GM19238 (cell line): ENCODE measurements at regions not wholly inside any gene's neighbourhood (a gene's known extent, or its start where the extent isn't known, plus 50 kb on each side); places are given as distances from the start of the nearest gene placed in this dataset.
"Not testable (repeated sequence)": the region's sequence is repeated elsewhere in the genome, so short reads cannot be mapped to it uniquely, and the experiment has no call there.

Experiments
- DNase-seq: peaks from one replicate; pipeline ENCODE4 v3.0.0; 2011; ENCODE audit warnings: low spot score; ENCODE audit not compliant: insufficient read length

GRCh38 chr6:103677290-103677689 lies 1182.4 kb downstream of the HACE1 start:
- DNase-seq, result no peak

- DNase-seq, result no peak
Observed at GRCh38 chr6:103675807-103676406, 1183.8 kb downstream of the HACE1 start.

GRCh38 chr6:103674790-103675189 lies 1184.9 kb downstream of the HACE1 start:
- DNase-seq, result no peak

- DNase-seq, result no peak
Observed at GRCh38 chr6:103672169-103672568, 1187.5 kb downstream of the HACE1 start.

GRCh38 chr6:103629613-103630012 lies 1230.1 kb downstream of the HACE1 start:
- no peak for DNase-seq

- DNase-seq, result no peak
Observed at GRCh38 chr6:103617642-103618041, 1242.1 kb downstream of the HACE1 start.

- DNase-seq, result no peak
Observed at GRCh38 chr6:103587722-103588121, 1272.0 kb downstream of the HACE1 start.

GRCh38 chr6:103578115-103578514 lies 1281.6 kb downstream of the HACE1 start:
- DNase-seq, result no peak

GRCh38 chr6:103570431-103570830 lies 1289.3 kb downstream of the HACE1 start:
- DNase-seq, result no peak

- DNase-seq, result no peak
Observed at GRCh38 chr6:103554911-103555310, 1304.8 kb downstream of the HACE1 start.

GRCh38 chr6:103538381-103538780 lies 1321.3 kb downstream of the HACE1 start:
- DNase-seq, result no peak

GRCh38 chr6:103534814-103535213 lies 1324.9 kb downstream of the HACE1 start:
- no peak for DNase-seq

GRCh38 chr6:103534095-103534494 lies 1325.6 kb downstream of the HACE1 start:
- DNase-seq, result no peak

- DNase-seq, result no peak
Observed at GRCh38 chr6:103522045-103522444, 1337.7 kb downstream of the HACE1 start.

- no peak for DNase-seq
Observed at GRCh38 chr6:103516336-103516735, 1343.4 kb downstream of the HACE1 start.

- DNase-seq, result no peak
Observed at GRCh38 chr6:103507052-103507451, 1352.7 kb downstream of the HACE1 start.

GRCh38 chr6:103505155-103505518 lies 1354.6 kb downstream of the HACE1 start:
- DNase-seq, result no peak

GRCh38 chr6:103504501-103505154 lies 1355.1 kb downstream of the HACE1 start:
- no peak for DNase-seq

GRCh38 chr6:103496588-103496987 lies 1363.1 kb downstream of the HACE1 start:
- DNase-seq, result not testable (repeated sequence)

GRCh38 chr6:103456652-103457051 lies 1403.1 kb downstream of the HACE1 start:
- no peak for DNase-seq

- DNase-seq, result no peak
Observed at GRCh38 chr6:103455275-103455674, 1404.4 kb downstream of the HACE1 start.

GRCh38 chr6:103409475-103409874 lies 1450.2 kb downstream of the HACE1 start:
- DNase-seq, result no peak

- no peak for DNase-seq
Observed at GRCh38 chr6:103405321-103405720, 1454.4 kb downstream of the HACE1 start.
